Neural cell (in vitro differentiated cells): ENCODE measurements at regions not wholly inside any gene's neighbourhood (a gene's known extent, or its start where the extent isn't known, plus 50 kb on each side); places are given as distances from the start of the nearest gene placed in this dataset.

Experiments used
- CTCF ChIP-seq: fragments of 450-650 bp; IDR thresholded peaks from 2 replicates; pipeline ENCODE4 v1.5.1; 2014; ENCODE audit warnings: antibody characterized with exemption, mild to moderate bottlenecking, moderate library complexity; ENCODE audit not compliant: poor library complexity, severe bottlenecking
- EP300 ChIP-seq: fragments of 450-650 bp; conservative IDR thresholded peaks from 2 replicates; pipeline ENCODE4 v1.6.1; 2014; ENCODE audit warnings: antibody characterized with exemption, mild to moderate bottlenecking, moderate library complexity; ENCODE audit not compliant: poor library complexity, severe bottlenecking
- EZH2 ChIP-seq: fragments of 200-600, 300-800 bp; shearing (Covaris generic), sonication (generic); IDR thresholded peaks from 2 replicates; pipeline ENCODE4 v1.6.1; 2014; ENCODE audit warnings: antibody characterized with exemption, low read length, borderline replicate concordance, mild to moderate bottlenecking; ENCODE audit not compliant: insufficient read depth, poor library complexity, severe bottlenecking
- POLR2AphosphoS5 ChIP-seq: IDR thresholded peaks from 2 replicates; pipeline ENCODE4 v1.6.1; 2012
- RAD21 ChIP-seq: fragments of 450-650 bp; conservative IDR thresholded peaks from 2 replicates; pipeline ENCODE4 v1.6.1; 2014; ENCODE audit warnings: antibody characterized with exemption, mild to moderate bottlenecking, moderate library complexity
- REST ChIP-seq: IDR thresholded peaks from 2 replicates; pipeline ENCODE4 v1.6.1; 2012; ENCODE audit warnings: borderline replicate concordance
- SMC3 ChIP-seq: fragments of 450-650 bp; conservative IDR thresholded peaks from 2 replicates; pipeline ENCODE4 v1.6.1; 2014; ENCODE audit warnings: antibody characterized with exemption, mild to moderate bottlenecking, moderate library complexity; ENCODE audit not compliant: poor library complexity
- TAF1 ChIP-seq: IDR thresholded peaks from 2 replicates; pipeline ENCODE4 v1.6.1; 2012; ENCODE audit warnings: low read depth

GRCh38 chr2:18062892-18063291, 184.4 kb downstream of the KCNS3 start:
- TF ChIP-seq CTCF = no peak
- TF ChIP-seq POLR2AphosphoS5 = no peak
- no peak for TF ChIP-seq EZH2
- TF ChIP-seq SMC3 = no peak
- no peak for TF ChIP-seq EP300
- no peak for TF ChIP-seq REST
- TF ChIP-seq TAF1 = no peak
- TF ChIP-seq RAD21 = no peak
